HG02763 (cell line): ENCODE measurements at regions not wholly inside any gene's neighbourhood (a gene's known extent, or its start where the extent isn't known, plus 50 kb on each side); places are given as distances from the start of the nearest gene placed in this dataset.

Experiments used
- ATAC-seq: cut with Tn5 transposase; IDR thresholded peaks from one replicate; pipeline ENCODE4 v1.9.1; 2021; ENCODE audit warnings: mild to moderate bottlenecking, moderate library complexity; ENCODE audit not compliant: unreplicated experiment

- no peak for ATAC-seq
Observed at GRCh38 chr22:49062155-49062801, 765.4 kb downstream of the BRD1 start.

- ATAC-seq: no peak
Observed at GRCh38 chr22:49057910-49058309, 769.8 kb downstream of the BRD1 start.

- no peak for ATAC-seq
Observed at GRCh38 chr22:49056301-49056700, 771.4 kb downstream of the BRD1 start.

GRCh38 chr22:49055406-49055805 lies 772.3 kb downstream of the BRD1 start:
- ATAC-seq: no peak

GRCh38 chr22:49053578-49053977 lies 774.1 kb downstream of the BRD1 start:
- no peak for ATAC-seq

- ATAC-seq: no peak
Observed at GRCh38 chr22:49052560-49052959, 775.1 kb downstream of the BRD1 start.

- ATAC-seq: no peak
Observed at GRCh38 chr22:49052023-49052538, 775.6 kb downstream of the BRD1 start.

GRCh38 chr22:49051491-49052022 lies 776.1 kb downstream of the BRD1 start:
- ATAC-seq: no peak

- no peak for ATAC-seq
Observed at GRCh38 chr22:49049691-49050090, 778.0 kb downstream of the BRD1 start.

- ATAC-seq: no peak
Observed at GRCh38 chr22:49048591-49048990, 779.1 kb downstream of the BRD1 start.

GRCh38 chr22:49047447-49047846 lies 780.2 kb downstream of the BRD1 start:
- no peak for ATAC-seq

- ATAC-seq: no peak
Observed at GRCh38 chr22:49046546-49047361, 780.9 kb downstream of the BRD1 start.

- no peak for ATAC-seq
Observed at GRCh38 chr22:49046000-49046545, 781.6 kb downstream of the BRD1 start.

- ATAC-seq: no peak
Observed at GRCh38 chr22:49045276-49045675, 782.4 kb downstream of the BRD1 start.

GRCh38 chr22:49044776-49045175 lies 782.9 kb downstream of the BRD1 start:
- no peak for ATAC-seq

GRCh38 chr22:49044091-49044490 lies 783.6 kb downstream of the BRD1 start:
- ATAC-seq: no peak

- no peak for ATAC-seq
Observed at GRCh38 chr22:49042877-49043859, 784.5 kb downstream of the BRD1 start.

- no peak for ATAC-seq
Observed at GRCh38 chr22:49042066-49042465, 785.6 kb downstream of the BRD1 start.

- no peak for ATAC-seq
Observed at GRCh38 chr22:49040754-49041467, 786.8 kb downstream of the BRD1 start.

GRCh38 chr22:49040111-49040510 lies 787.6 kb downstream of the BRD1 start:
- no peak for ATAC-seq
